CD4-positive, alpha-beta T cell treated with Interleukin-12 subunit alpha and Interleukin-12 subunit beta, for 1 hour (primary cell): ENCODE measurements at regions not wholly inside any gene's neighbourhood (a gene's known extent, or its start where the extent isn't known, plus 50 kb on each side); places are given as distances from the start of the nearest gene placed in this dataset.

ENCODE experiments used
- DNase-seq: peaks from one replicate; pipeline ENCODE4 v3.0.0-alpha.2; 2020

DNA sequence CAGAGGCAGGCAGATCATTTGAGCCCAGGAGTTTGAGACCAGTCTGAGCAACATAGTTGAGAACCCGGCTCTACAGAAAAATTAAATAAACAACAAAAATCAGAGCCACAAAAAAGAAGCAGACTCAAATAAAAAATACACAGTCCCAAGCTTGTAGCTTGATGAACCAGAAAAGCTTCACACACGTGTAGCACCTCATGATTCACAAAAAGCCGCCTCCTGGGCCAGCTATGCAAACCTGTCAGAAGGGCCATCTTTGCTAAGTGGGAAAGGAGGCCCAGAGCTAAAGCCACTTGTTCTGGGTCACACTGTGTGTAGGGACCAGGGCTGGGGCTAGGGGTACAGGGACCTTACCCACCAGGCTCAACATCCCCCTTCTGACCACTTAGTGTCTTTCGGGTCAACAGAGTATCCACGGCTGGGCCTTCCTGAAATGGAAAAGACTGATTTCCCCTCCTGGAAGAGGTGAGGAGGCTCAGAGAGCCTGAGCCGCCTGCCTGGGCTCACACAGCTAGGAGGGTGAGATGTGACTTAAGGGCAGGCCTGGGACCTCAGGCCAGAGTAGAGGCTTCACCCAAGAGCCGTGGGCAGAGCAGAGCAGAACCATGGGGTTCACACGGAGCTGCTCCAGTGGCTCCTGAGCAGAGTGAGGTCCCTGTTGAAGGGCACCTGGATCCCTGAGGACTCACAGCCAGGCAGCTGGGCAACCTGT, 269.6 kb downstream of the PARN start:
- no peak for DNase-seq

- DNase-seq, result no peak
These were observed 271.3 kb downstream of the PARN start for GRCh38 chr16:14358697-14359305.

DNA sequence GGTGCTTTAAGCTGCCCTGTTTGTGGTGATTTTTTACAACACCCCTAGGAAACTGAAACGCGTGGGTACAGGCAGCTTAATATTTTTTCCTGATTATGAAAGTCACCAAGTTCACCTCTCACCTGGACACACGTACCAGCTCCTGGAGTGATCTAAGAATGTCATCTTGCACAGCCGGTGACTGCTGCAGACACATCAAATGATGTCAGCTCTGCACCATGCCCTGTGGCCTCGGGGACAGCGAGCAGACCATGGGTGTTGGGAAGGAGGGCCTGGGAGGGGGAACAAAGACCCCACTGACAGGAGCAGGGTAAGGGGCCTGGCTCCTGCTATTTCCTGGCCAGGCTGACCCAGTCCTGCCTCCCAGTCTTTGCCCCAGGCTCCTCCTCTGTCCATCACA, 272.7 kb downstream of the PARN start:
- DNase-seq, result no peak

DNA sequence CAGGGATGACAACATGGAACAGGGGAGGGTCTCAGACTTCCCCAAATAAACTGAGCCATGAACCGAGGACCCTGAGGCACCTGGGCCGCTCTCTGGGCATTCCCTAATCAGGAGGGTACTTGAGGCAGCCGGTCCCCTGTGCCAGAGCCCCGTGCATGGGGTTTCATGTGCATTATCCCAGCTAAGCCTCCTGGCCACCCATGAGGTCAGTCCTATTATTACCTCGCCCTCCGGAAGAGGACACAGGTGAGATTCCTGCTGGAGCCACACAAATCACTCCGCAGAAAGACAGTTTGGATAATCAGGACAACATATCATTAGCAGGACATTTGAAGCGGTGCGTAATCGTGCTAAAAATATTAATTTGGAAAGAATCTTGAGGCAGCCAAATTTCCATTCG, 274.0 kb downstream of the PARN start:
- no peak for DNase-seq

DNA sequence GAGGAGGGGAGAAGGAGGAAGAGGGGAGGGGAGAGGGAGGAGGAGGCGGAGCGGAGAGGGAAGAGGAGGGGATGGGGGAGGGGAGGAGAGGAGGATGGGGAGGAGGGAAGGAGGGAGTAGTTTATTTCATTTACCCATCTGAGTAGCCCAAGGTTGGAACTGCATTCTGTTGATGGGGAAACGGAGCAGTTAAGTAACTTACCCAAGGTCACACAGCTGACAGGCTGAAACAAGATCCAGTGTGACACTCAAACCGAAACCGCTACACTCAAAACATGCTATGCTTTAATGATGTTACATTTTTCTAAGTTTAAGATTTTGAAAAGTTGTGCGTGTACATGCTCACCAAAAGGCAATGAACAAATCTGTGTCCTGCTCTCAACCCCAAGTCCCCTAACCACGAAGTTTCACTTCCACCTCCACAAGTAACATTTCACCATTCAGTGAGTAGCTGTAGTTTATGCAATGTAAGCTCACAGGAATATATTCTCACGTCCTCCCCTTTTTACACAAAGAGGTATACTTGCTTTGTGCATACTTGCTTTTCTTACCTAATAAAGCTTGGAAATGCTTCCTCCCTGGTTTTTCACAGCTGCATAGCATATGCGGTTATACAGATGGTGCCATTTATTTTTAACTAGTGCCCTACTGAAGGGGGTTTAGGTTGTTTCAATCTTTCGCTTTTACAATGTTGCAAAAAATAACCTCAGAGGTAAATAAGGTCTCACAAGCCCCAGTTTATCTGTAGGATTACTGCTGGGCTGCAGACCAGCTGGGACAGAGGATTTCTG, 275.3 kb downstream of the PARN start:
- peak; percentile 27 for DNase-seq

DNA sequence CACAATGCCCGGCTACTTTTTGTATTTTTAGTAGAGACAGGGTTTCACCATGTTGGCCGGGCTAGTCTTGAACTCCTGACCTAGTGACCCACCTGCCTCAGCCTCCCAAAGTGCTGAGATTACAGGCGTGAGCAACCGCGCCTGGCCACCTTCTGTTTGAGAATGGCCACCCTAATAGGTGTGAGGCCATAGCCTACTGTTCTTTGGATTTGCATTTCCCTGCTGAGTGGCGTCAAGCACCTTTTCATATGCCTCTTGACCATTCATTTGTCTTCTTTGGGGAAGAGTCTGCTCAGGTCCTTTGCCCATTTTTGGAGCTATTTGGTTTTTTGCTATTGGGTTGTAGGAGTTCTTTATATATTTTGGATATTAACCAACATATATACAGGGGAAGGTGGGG, 276.7 kb downstream of the PARN start:
- no peak for DNase-seq

DNA sequence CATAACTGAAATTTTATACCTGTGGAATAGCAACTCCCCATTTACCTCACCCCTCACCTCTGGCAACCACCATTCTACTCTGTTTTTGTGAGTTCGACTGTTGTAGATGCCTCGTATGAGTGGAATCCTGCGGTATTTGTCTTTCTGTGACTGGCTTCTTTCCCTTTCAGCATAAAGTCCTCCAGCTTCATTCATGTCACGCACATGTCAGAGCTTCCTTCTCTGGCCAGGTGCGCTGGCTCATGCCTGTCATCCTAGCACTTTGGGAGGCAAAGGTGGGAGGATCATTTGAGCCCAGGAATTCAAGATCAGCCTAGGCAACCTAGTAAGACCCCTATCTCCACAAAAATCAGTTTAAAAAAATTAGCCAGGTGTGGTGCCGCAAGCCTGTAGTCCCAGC, 278.4 kb downstream of the PARN start:
- DNase-seq, result no peak

- no peak for DNase-seq
These were observed 279.4 kb downstream of the PARN start for GRCh38 chr16:14350626-14351025.

- DNase-seq, result no peak
These were observed 279.0 kb downstream of the MRTFB start for GRCh38 chr16:14350081-14350480.

- no peak for DNase-seq
These were observed 276.6 kb downstream of the MRTFB start for GRCh38 chr16:14347706-14348105.

GRCh38 chr16:14346278-14347142, 275.4 kb downstream of the MRTFB start:
- DNase-seq, result no peak

GRCh38 chr16:14345512-14346115, 274.5 kb downstream of the MRTFB start:
- no peak for DNase-seq

DNA sequence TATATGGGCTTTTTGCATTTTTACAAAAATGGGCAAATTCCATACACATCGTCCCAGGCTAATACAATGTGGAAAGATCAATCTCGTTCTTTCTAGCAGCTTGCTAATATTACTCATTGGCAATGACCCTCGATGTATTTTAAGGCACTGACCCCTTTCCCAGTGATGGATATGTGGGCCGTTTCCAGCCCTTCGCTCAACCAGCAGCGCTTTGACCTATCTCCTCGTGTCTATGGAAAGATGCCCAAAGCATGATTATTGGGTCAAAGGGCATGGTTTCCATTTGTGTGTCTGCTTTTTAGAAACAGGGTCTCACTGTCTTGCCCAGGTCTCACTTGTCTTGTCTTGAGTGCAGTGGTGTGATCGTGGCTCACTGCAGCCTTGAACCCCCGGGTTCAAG, 273.8 kb downstream of the MRTFB start:
- DNase-seq, result no peak

DNA sequence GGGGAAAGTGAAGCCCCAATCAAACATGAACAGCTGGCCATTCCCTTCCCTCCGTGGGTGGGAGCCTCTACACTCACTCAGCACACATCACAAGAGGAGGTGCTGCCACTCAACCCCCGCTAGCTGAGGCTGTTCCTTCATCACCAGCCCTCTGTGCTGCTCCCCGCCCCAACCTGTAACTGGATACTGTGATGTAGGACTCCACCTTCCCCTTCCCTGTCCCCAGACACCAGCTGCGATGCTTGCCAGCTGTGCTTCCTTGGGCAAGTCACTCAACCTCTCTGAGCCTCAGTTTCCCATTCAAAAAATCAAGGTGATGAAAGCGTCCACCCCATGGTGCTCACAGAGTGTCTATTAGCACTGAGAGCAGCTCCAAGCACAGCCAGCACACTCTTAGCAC, 273.2 kb downstream of the MRTFB start:
- no peak for DNase-seq

DNA sequence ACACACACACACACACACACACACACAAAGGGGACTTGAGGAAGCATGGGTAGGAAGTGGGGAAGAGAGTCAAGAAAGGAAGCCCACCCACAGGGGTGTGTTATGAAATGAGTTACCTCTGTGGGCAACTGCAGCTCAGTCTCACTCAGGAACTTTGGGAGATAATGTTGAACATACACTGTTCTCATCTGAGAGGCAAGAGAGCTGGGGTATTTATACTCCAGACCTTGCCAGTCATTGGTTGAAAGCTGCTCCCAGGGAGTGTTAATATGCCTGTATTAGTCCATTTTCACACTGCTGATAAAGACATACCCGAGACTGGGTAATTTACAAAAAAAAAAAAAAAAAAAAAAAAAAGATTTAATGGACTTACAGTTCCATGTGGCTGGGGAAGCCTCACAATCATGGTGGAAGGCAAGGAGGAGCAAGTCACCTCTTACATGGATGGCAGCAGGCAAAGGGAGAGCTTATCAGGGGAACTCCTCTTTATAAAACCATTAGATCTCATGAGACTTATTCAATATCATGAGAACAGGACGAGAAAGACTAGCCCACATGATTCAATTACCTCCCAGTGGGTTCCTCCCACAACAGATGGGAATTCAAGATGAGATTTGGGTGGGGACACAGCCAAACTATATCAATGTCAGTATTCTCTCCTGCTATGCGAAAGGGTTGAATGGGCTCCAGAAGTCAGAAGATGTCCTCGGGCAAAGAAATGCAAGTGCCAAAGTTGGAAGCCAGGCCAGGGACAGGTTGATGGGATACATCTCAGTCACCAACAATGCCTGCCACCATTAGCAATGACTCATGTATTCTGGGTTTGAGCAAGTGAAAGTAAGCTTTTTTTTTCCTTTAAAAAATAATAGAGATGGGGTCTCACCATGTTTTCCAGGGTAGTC, 270.5 kb downstream of the MRTFB start:
- DNase-seq, result no peak

DNA sequence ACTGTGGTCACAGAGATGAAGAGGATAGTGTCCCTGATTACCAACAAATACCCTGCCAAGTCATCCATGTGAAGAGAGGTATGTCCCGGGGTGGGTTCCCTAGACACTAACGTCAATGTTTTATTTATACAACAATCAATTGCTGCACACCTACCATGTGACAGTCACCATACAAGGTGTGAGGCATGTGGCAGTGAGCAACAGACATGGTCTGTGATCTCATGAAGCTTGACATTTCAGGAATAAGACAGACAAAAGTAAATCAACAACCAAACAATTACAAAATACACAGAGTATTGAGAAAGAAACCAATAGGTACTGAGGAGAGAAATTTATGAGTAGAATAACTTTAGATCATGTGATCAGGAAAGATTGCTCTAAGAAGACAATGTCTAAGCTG, 268.6 kb downstream of the MRTFB start:
- DNase-seq, result no peak

GRCh38 chr16:14338969-14339368, 267.9 kb downstream of the MRTFB start:
- DNase-seq, result no peak

GRCh38 chr16:14338236-14338635, 267.1 kb downstream of the MRTFB start:
- no peak for DNase-seq

DNA sequence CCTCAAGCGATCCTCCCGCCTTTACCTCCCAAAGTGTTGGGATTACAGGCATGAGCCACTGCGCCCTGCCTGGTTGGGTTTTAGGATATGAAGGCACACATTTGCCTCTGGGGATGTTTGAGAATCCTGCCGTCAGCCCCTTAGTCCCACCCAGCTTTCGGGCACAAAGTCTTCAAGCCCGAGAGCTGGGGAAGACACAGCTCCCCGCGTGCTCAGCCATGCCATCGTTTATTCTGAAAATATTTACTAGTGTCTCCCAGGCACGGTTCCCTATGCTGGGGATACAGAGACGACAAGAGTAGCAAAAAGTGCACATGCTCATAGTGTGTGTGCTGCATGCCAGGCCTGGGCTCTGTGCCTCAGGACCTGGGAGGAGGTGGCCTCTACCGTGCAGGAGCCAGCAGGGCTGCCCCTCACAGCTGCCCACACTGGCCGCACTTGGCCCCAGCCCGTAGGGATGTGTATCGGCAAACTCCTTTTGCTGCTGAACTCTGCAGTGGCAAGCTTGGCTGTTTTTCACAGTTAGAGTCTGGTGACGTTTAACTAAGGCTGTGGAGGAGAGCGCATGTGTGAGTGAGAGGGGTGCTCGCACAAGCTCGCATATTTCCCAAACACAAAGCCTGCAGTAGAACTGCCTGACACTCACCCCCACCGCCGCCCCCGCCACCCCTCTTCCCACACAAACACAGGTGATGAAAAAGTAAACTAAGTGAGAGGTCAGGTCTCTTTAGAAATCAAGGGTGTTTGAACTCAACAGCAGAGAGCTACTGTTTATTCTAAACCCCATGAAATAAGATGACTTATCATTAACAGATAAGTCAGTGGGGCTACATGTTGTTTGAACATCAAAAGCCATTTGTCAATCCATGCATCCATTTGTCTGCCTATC, 266.4 kb downstream of the MRTFB start:
- DNase-seq, result no peak

- DNase-seq, result no peak
These were observed 264.2 kb downstream of the MRTFB start for GRCh38 chr16:14335297-14335696.
